ENCODE measurements at regions not wholly inside any gene's neighbourhood (a gene's known extent, or its start where the extent isn't known, plus 50 kb on each side); places are given as distances from the start of the nearest gene placed in this dataset.
"Not testable (repeated sequence)": the region's sequence is repeated elsewhere in the genome, so short reads cannot be mapped to it uniquely, and the experiment has no call there.

- no peak for TF ChIP-seq CTCF (IDR thresholded peaks at IDR 0.05; ENCODE audit: extremely low read depth, missing control alignments)
- no peak for DNase-seq (ENCODE audit: low spot score)
Observed at GRCh38 chr20:54347166-54347833, 128.1 kb upstream of the DOK5 start.

GRCh38 chr20:54350415-54350814, 125.0 kb upstream of the DOK5 start:
- DNase-seq (ENCODE audit: low spot score) = no peak
- no peak for TF ChIP-seq CTCF (IDR thresholded peaks at IDR 0.05; ENCODE audit: extremely low read depth, missing control alignments)

- DNase-seq (ENCODE audit: low spot score) = no peak
- TF ChIP-seq CTCF (IDR thresholded peaks at IDR 0.05; ENCODE audit: extremely low read depth, missing control alignments) = no peak
Observed at GRCh38 chr20:54351371-54352136, 123.8 kb upstream of the DOK5 start.

- not testable (repeated sequence) for DNase-seq (ENCODE audit: low spot score)
Observed at GRCh38 chr20:54352541-54352940, 122.9 kb upstream of the DOK5 start.

- no peak for DNase-seq (ENCODE audit: low spot score)
- TF ChIP-seq CTCF (IDR thresholded peaks at IDR 0.05; ENCODE audit: extremely low read depth, missing control alignments) = no peak
Observed at GRCh38 chr20:54353292-54353691, 122.1 kb upstream of the DOK5 start.

- DNase-seq (ENCODE audit: low spot score) = no peak
- no peak for TF ChIP-seq CTCF (IDR thresholded peaks at IDR 0.05; ENCODE audit: extremely low read depth, missing control alignments)
Observed at GRCh38 chr20:54355631-54356280, 119.6 kb upstream of the DOK5 start.

GRCh38 chr20:54356801-54357200, 118.6 kb upstream of the DOK5 start:
- no peak for TF ChIP-seq CTCF (IDR thresholded peaks at IDR 0.05; ENCODE audit: extremely low read depth, missing control alignments)
- no peak for DNase-seq (ENCODE audit: low spot score)
